HFF-Myc (cell line): ENCODE measurements at regions not wholly inside any gene's neighbourhood (a gene's known extent, or its start where the extent isn't known, plus 50 kb on each side); places are given as distances from the start of the nearest gene placed in this dataset.

Experiments
- DNase-seq: peaks from one replicate; pipeline ENCODE4 v3.0.0-alpha.2; 2011; ENCODE audit warnings: low read depth; ENCODE audit errors: extremely low read depth
- H3K4me3 ChIP-seq: replicated peaks from 2 replicates; pipeline ENCODE4 v1.5.1; 2011; ENCODE audit warnings: low read depth, mild to moderate bottlenecking, control low read depth, low read length
- TF ChIP-seq, protein P1 (sequence below): IDR thresholded peaks from 2 replicates; pipeline ENCODE4 v1.5.1; 2012; ENCODE audit warnings: mild to moderate bottlenecking, low read depth, low read length, control low read depth; ENCODE audit errors: missing control alignments

DNA sequence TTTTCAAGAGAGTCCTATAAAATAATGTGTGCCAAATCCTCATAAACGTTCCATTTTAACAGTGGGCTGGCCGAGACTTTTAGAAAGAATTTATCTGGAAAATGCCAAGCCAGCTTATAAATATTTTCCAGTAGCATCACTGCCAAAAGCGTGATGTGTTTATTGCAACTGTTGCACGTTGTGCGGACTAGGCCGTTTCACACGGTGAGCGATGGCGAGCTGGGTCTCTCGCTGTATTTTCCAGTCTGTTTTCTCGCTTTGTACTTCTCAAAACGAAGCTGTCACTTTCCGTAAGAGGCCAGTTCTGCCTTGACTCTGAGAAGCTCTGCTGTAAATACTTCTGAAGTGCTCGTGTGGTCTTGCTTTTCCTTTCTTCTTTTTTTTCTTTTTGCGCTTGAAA lies 65.0 kb upstream of the ZNF236 start:
- no peak for DNase-seq
- no peak overlapping the region for H3K4me3 ChIP-seq
- TF ChIP-seq, protein P1, sequence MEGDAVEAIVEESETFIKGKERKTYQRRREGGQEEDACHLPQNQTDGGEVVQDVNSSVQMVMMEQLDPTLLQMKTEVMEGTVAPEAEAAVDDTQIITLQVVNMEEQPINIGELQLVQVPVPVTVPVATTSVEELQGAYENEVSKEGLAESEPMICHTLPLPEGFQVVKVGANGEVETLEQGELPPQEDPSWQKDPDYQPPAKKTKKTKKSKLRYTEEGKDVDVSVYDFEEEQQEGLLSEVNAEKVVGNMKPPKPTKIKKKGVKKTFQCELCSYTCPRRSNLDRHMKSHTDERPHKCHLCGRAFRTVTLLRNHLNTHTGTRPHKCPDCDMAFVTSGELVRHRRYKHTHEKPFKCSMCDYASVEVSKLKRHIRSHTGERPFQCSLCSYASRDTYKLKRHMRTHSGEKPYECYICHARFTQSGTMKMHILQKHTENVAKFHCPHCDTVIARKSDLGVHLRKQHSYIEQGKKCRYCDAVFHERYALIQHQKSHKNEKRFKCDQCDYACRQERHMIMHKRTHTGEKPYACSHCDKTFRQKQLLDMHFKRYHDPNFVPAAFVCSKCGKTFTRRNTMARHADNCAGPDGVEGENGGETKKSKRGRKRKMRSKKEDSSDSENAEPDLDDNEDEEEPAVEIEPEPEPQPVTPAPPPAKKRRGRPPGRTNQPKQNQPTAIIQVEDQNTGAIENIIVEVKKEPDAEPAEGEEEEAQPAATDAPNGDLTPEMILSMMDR: no peak

DNA sequence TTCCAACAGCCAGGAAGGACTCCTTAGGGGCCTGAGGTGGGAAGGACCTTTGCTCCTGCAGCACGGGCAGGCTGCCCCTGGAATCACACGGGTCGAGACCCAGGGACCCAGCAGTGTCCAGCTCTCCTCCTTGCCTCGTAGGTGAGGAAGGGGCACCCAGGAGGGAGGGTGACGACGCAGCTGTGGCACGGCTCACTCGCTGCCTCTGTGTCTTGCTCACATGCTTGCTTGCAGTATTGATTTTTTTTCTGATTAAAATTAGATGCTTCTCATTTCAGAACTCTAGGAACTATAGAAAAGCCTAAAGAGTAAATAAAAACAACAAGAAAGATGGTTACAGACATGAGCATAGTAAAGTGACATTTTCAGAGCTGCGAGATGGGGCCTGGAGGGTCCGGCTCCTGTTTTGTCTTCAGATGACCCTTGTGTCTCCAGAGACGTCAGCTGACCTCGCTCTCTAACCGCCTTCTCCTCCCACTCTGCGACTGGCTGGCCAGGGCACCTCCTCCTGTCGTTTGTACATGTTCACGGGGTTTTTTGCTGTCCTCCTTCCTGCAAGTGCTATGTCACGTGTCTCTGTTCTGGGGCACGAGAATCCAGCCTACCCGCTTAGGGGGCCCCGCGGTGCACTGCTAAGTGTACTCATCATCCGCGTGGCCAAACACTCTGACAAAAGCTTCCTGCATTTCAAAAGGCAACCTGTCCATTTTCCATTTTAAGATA lies 65.7 kb upstream of the ZNF236 start:
- H3K4me3 ChIP-seq: no peak overlapping the region
- TF ChIP-seq, protein P1: no peak

DNA sequence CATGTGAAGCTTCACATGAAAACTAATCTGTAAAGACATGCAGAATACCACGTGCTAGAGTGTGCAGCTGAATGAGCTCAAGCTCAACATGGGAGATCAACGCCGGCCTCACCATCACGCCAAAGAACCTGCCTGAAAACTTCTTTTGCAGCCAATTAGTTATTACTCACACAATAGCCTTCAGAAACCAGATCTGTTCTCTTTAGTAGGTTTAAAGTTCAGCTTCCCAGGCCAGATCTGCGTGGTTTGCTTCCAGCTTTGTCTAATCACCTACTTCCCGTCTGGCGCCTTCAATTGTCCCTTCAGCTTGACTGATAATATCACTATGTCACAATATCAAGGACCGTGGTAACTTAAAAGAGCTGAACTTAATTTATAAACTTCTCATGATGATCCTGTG lies 68.0 kb upstream of the ZNF236 start:
- DNase-seq: no peak
- no peak overlapping the region for H3K4me3 ChIP-seq
- TF ChIP-seq, protein P1: no peak

More for the DNA sequence above, 65.7 kb upstream of the ZNF236 start:
- DNase-seq: no peak

DNA sequence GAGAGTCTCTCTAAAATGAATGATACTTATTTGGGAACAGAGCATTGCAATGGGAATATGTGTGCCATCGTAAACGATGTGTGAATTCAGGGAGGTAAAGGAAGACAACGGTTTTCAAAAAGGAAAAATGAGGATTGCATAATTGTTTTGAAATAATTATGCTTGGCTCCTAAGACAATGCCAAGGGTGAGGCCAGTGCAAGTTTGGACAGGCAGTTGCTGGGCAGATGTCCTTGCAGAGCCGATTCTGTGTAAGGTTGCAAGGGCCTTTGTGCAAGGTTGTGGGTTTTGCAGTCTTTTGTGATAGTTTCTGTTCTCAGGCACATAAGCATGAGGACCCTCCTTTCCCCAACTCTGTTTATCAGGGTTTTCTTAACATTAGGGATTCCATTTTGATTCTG lies 70.0 kb upstream of the ZNF236 start:
- DNase-seq: no peak
- TF ChIP-seq, protein P1: no peak

DNA sequence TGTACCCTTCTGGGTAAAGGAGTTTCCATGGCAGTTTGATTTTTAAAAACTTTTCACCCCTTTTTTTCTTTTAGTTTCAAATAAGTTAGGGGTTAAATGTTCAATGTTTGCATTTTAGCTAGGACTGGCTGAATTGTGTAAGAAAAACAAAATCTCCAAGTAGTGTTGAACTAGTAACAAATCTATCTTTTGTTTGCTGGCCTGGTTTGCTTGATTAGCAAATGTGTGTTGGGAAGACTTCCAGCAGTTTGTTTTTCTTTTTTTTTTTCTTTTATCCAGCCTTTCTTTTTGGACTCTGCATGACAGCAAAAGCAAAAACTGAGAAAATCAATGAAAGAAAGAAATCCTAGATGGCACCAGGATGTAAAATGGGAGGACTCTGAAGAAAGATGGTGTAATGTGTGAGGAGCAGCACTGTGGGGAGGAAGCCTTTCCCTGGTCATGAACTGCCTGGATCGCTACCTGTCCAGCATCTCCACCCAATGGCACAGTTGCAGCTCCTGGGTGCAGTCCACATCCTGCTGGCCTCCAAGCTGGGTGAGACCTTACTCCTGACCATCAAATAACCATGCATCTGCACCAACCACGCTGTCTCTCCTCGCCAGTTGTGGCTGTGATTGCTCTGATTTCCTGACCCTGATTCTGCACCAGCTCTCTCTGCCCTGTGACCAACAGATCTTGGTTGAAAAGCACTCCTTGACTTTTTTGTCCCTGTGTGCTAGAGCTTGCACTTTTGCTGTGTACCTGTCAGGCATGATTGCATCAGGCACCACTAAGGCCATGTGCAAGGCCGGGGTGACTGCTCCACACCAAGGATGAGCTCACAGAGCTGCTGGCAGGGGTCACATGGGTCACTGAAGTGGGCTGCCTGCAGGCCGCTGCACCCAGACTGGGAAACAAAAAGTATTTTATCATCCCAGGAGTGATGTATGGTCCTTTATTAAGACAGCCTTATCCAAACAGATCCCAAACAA lies 71.2 kb upstream of the ZNF236 start:
- no peak overlapping the region for H3K4me3 ChIP-seq
- TF ChIP-seq, protein P1: no peak
- no peak for DNase-seq

More for the DNA sequence above, 70.0 kb upstream of the ZNF236 start:
- no peak overlapping the region for H3K4me3 ChIP-seq

DNA sequence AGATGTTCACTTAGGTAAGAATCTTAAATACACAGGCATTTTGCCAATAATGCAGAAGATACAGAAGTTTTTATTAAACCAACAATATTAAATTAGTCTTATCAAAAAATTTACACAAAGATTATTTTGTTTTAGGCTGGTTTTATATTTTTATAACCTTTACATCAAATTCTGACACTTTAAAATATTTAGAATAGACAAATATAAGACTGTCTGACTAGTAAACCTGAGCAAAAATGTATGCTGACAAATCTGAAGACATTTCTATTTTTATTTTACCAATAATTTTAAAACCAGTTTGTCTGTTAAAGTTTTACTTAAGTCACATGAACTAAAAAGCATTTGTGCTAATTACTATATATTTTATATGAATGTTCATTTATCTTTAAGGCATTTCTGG lies 72.1 kb upstream of the ZNF236 start:
- no peak for DNase-seq
- TF ChIP-seq, protein P1: no peak
- H3K4me3 ChIP-seq: no peak overlapping the region
